ENCODE measurements at regions not wholly inside any gene's neighbourhood (a gene's known extent, or its start where the extent isn't known, plus 50 kb on each side); places are given as distances from the start of the nearest gene placed in this dataset.
A peak's percentile ranks its signal among the peaks of the same experiment; 100 is the strongest.

DNA sequence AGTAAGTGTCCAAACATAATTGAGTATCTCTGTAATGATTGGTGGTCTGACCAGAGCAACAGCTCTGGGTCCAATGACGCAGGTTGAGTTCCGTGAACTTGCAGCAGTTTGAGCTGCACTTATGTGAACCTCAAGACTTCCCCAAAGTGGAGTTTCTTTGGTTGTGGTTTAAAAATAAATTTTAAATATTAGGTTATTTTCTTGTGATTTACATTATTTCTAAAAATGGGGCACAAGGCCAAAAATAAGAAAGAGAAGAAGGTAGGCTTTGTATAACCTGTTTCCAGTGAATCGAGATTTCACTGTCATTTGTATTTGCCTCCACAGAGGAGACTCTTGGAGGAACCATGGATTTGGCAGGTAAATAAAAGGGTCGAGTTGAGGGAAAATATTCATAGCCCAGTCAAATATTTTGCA, 166.4 kb upstream of the ZNF217 start:
- H3K18ac ChIP-seq (ENCODE audit: low read depth, low read length) = no peak overlapping the region
- in situ Hi-C loops (cut with MboI; ENCODE audit: low sequenced_read_pairs) (no loop called here), intact Hi-C loops (cut with micrococcal nuclease) (no loop called here), dilution Hi-C loops (cut with HindIII; ENCODE audit: low sequenced_read_pairs, unreplicated experiment) (no loop called here)
- ATAC-seq (ENCODE audit: low read depth) (no peak), DNase-seq (no peak)
- no peak overlapping the region for H2BK20ac ChIP-seq (ENCODE audit: low read depth, low read length)
- H3K4me1 ChIP-seq (ENCODE audit: control insufficient read depth, insufficient read depth, low read length) = peaks cover 8% of the 10 kb centered on the region
- no peak overlapping the region for H2AK9ac ChIP-seq (replicated peaks; ENCODE audit: low read depth, low read length, poor library complexity)
- ChIA-PET POLR2A (ENCODE audit: unreplicated experiment) (no interaction called here), CTCF (no interaction called here)
- H3K14ac ChIP-seq (replicated peaks; ENCODE audit: low read depth, low read length) = no peak overlapping the region
- H3K9ac ChIP-seq (ENCODE audit: low read depth, low read length) = no peak overlapping the region
- no peaks in the 10 kb centered on the region for H3K27me3 ChIP-seq (ENCODE audit: control insufficient read depth, insufficient read depth, low read length)
- 0 out of 4 replicates have a peak overlapping the region, but pooled peaks of 1 of the 2 experiments have one; percentile 42 for H4K8ac ChIP-seq (ENCODE audit: low read depth in 2 of 2, low read length in 2 of 2)
- no peak overlapping the region for H3K23ac ChIP-seq (ENCODE audit: low read depth, low read length)
- H2BK5ac ChIP-seq (ENCODE audit: low read depth, low read length, poor library complexity, severe bottlenecking) = no peak overlapping the region
- no peaks in the 10 kb centered on the region for H3K79me1 ChIP-seq (ENCODE audit: low read depth in 1 of 2, low read length in 2 of 2)
- no peak overlapping the region for H3K27ac ChIP-seq (ENCODE audit: insufficient read depth, low read length)
- H3K4me2 ChIP-seq (ENCODE audit: low read depth, low read length) = no peak overlapping the region
- no peak overlapping the region; the same call in 2 of the 3 replicates for H2BK15ac ChIP-seq (ENCODE audit: low read depth, low read length)
- no peaks in the 10 kb centered on the region for H3K9me3 ChIP-seq (ENCODE audit: control insufficient read depth, insufficient read depth, low read length)
- H2AK5ac ChIP-seq (ENCODE audit: low read depth, low read length) = peak overlapping the region; percentile 43
- H3K9me1 ChIP-seq (ENCODE audit: insufficient read depth, low read length) = no peaks in the 10 kb centered on the region
- H3K4me3 ChIP-seq (ENCODE audit: insufficient read depth, low read depth, low read length) = no peak overlapping the region
- no peaks in the 10 kb centered on the region for H4K20me1 ChIP-seq (ENCODE audit: insufficient read depth, low read length)
- H2AFZ ChIP-seq (replicated peaks; ENCODE audit: low read length, poor library complexity) = no peak overlapping the region
- no peak overlapping the region for H4K5ac ChIP-seq (ENCODE audit: low read depth, low read length)
- no peak overlapping the region for H3K56ac ChIP-seq (ENCODE audit: extremely low read depth, insufficient read depth, low read length)
- no TSS peak for BruUV-seq (replicated peaks)
- peak overlapping the region; percentile 34; the same call in 1 of the 2 replicates for H4K91ac ChIP-seq (ENCODE audit: insufficient read depth, low read depth, low read length)
- TF ChIP-seq RAD21 (IDR thresholded peaks at IDR 0.05; ENCODE audit: low read length) (no peak), RCOR1 (IDR thresholded peaks at IDR 0.05; ENCODE audit: insufficient replicate concordance, low read length) (no peak), MAFK (IDR thresholded peaks at IDR 0.05; ENCODE audit: low read depth, low read length) (no peak), SMC3 (IDR thresholded peaks at IDR 0.05; ENCODE audit: low read depth, low read length) (no peak)
- no peaks in the 10 kb centered on the region for H3K36me3 ChIP-seq (ENCODE audit: control insufficient read depth, insufficient read depth, low read length)
- WGBS, 2 experiments (ENCODE audit: extremely low coverage in 2 of 2, insufficient read length in 1 of 2) = 100% methylated on average over 1 of the region's 4 CpGs; no CpG with 5 or more reads in 1 of the 2 experiments
- H2BK120ac ChIP-seq (ENCODE audit: low read depth, low read length) = peak overlapping the region; percentile 37; the same call in 1 of the 2 replicates
- 0 out of 2 replicates have a peak overlapping the region, but pooled peaks have one; percentile 50 for H3K4ac ChIP-seq (ENCODE audit: low read depth, low read length)

Data from IMR-90 (cell line).